GM18505 (cell line): ENCODE measurements at regions not wholly inside any gene's neighbourhood (a gene's known extent, or its start where the extent isn't known, plus 50 kb on each side); places are given as distances from the start of the nearest gene placed in this dataset.

Source experiments
- ATAC-seq: cut with Tn5 transposase; IDR thresholded peaks from one replicate; pipeline ENCODE4 v1.9.1; 2021; ENCODE audit not compliant: unreplicated experiment
- POLR2A ChIP-seq: IDR thresholded peaks from 4 replicates; pipeline ENCODE4 v1.6.1; 2011; ENCODE audit warnings: borderline replicate concordance; ENCODE audit not compliant: insufficient read depth, insufficient read length; ENCODE audit errors: extremely low read depth

DNA sequence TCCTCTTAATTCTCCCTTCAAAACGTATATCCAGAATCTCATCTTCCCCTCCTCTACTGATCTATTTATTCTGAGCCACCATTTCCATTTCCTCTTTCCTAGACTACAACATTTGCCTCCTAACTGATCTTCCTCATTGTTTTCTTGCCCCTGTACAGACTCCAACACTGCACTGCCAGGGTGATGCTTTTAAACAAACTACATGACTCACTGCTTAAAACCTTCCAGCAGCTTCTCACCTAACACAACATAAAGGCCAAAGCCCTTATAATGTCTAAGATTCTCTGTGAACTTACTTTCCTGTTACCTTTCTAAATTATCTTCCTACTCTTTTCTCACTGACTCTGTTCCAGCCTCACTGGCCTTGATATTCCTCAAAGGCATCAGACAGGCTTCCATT is 161.0 kb upstream of the HS3ST1 start:
- no peak for ATAC-seq
- TF ChIP-seq POLR2A, result no peak

DNA sequence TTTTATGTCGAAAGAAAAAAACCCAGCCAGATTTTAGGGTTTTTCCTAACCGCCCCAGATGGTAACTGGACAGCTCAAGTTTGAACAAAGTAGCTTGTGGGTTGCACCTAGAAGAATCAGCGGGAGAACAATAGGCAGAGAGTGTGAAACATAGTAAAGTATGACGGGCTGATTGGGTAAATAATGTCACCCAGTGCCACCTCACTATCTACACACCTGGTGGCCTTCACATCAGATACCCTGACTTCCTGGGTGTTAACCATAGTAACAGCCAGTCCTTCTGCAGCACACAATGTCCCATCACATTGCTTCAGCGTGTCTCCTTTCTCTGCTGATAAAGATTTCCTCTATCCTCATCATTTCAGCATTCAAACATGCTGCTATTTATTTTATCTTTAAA is 159.1 kb upstream of the HS3ST1 start:
- TF ChIP-seq POLR2A, result no peak
- ATAC-seq, result no peak

DNA sequence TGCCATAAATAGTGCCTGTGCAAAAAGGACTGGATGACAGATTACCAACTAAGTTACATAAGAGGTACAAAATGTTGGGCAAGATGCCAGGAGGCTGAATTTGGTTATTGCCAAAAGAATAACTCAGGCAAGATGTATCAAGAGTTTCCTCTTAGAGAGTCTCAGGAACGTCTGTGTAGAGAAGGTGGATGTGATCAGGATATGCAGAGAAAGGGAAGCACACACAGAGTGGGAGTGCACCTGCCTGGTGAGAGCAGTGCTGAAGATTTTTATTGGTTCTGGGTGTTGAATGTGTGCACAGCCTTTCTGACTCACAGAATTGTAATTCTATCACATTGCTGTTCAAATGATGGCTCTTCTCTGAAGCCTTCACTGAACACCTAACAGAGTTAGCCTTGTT is 156.8 kb upstream of the HS3ST1 start:
- no peak for TF ChIP-seq POLR2A
- no peak for ATAC-seq

DNA sequence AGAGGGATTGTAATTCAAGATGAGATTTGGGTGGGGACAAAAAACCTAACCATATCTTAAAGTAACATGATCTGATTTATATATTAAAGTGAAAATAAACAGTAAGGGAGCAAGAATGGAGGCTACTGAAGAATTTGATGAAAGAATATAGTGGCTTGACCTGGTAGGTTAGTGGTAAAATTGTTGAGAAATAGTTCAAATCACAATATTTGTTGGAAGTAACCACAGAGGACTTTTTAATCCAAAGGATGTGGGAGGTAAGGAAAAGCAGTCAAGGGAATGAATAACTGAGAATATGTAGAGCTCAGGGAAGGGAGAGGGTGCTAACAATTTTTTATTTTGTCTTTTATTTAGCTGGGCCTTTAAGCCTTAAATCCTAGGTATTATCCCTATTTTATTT is 139.8 kb upstream of the HS3ST1 start:
- no peak for ATAC-seq
- no peak for TF ChIP-seq POLR2A

DNA sequence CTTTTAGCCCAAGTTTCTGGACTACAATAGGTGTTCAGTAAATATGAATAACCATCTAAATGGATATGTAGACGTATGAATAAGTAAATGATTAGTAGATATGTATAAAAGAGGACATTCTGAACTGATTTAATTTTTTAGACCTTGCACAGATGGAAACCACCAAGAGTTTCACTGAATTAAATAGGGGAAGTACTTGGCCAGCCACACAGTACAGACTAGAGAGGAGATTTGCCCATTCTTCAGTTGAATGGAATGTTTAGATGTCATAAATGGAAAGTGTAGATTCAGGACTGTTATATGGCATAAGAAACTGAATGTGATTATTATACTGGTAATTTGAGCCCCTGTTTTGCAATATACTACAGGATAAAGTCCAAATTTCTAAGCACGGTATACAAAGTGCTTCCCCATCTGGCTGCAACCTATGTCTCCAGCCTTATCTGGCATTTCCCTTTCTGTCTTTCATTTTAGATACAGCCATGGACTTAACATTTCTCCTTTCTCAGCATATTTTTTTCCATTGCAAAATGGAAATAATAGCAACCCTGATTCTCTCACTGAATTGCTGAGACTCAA is 137.8 kb upstream of the HS3ST1 start:
- no peak for ATAC-seq
- no peak for TF ChIP-seq POLR2A

DNA sequence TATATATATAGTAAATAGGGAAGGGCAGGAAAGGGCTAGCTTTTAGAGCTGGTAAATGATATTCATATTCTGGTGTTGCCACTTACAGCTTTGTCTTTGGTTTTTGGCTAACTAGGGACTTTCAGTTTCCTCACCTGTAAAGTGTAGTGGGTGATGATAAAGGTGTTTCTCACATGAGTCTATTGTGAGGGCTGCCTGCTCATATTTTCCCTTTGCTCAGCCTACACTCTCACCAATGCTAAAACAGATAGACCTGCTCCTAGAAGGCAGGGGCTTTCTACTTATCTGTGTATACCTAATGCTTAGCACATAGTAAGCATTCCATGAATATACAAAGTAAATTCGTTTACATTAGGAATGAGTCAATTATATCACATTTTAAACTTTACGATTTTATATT is 137.2 kb upstream of the HS3ST1 start:
- ATAC-seq, result no peak
- no peak for TF ChIP-seq POLR2A

DNA sequence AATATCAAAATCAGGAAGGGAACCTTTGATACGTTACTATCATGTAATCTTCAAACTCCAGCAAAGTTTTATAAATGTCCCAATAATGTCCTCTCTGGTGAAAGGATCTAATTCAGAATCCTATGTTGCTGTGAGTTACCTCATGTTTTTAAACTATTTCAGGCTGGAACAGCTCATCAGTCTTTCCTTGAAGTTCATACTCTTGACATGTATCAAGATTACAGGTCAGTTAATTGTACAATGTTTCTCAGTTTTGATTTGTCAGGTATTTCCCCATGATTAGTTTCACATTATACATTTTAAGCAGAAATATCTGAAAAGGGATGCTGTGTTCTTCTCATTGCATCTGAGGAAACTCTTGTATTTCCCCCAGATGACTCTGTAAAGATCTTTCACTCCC is 136.5 kb upstream of the HS3ST1 start:
- TF ChIP-seq POLR2A, result no peak
- ATAC-seq, result no peak

DNA sequence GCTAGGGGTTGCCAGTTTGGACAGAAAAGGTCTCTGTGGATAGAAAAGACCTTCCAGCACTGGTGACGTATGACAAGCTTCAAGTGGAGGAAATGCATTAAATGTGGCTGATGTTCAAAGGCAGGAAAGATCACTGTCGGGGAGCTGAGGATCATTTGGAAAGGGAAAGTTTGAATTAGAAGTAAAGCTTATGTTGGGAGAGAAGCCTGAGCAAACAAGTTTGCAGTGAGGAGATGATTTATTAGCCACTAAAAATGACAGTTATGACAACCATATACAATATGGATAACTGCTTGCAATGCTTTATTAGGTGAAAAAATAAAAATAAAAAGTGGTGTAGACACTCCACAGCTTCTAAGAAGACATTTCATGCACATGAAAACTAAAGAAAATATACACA is 135.3 kb upstream of the HS3ST1 start:
- no peak for ATAC-seq
- no peak for TF ChIP-seq POLR2A

DNA sequence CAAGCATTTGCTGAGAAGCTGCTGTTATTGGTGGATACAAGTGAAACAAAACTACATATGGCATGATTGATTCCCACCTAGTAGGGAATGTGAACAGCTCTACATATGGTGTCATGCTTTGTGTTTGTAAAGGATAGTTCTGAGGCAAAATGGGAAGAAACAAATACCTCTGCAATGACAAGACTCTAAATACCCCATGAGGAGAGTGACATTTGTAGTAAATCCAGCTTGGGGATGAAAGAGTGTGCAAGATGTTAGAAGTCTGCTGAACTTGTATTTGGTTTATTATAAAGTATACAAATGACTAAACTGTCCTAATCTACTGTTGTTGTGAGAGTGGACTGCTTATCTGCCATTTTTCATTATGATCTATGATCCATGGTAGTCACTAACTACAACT is 120.8 kb upstream of the HS3ST1 start:
- ATAC-seq, result no peak
- TF ChIP-seq POLR2A, result no peak

DNA sequence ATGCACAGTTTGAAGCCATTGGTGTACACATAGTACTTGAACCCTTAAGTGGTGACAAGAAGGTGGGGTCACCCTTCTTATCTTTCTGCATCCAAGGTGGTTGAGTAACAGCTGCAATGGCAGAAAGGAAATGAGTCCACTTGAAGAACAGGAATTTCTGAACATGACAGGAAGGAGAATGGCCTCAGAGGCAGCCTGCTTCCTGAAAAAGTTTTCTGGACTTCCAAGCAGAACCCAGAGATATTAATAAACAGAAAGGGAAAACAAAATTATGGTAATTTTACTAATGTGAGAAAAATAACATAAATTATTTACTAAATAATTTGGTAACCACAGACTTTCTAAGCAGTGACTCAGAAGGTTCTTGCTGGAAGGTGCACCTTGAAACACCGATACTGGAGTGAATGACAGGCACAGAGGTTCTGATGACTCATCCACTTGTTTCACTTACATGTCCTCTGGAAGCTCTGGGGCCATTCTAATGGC is 119.9 kb upstream of the HS3ST1 start:
- ATAC-seq, result peak; percentile 99
- TF ChIP-seq POLR2A, result no peak

DNA sequence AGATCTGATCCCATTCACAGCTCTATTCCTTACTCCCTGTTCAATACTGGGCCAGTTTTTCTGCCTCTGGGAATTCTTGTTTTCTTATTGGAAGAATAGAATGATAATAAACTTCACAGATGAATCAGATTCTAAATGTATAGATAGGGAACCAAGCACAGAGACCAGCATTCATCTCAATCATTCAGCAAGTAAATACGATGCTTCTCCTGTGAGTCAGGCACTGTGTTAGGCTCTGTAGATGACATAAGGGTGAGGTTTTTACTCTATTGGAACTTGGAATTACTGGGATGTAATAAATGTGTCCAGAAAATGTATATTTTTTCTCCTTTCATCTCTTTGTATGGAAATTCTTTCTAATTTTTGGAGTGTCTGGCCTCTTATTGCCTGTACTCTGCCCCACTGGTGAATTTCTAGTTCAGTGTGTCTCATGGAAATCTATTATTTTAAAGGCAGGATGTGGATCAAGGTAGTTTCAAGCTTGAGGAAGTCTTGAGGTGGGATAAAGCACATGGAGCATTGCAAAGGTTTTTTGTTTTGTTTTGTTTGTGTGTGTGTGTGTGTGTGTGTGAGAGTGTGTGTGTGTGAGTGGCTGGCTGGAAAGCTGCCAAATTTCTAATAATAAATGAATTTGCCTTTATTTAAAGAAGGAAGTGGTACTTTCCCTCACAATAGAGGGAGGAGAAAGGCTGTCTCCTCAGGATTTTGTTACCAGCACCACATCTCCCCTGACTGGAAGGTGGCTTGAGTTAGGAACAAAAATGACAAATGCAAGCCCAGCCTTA is 117.9 kb upstream of the HS3ST1 start:
- TF ChIP-seq POLR2A, result no peak
- no peak for ATAC-seq

DNA sequence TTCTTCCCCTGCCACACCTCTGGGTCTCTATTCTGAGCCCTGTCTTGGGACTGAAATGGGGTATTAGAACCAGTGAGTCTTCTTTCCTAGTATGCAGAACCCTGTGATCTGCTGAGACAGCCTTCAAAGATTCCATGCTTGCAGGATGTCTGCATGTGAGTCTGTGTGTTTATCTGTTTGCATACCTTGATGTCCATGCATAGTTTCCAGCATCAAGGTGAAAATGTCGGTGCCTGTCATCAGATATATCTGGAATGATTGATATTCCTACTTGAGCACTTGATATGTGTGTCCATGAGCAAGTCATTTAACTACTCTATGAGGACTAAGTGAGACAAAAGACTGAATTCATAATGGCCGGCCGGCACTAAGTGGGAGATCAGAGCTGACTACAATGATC is 117.0 kb upstream of the HS3ST1 start:
- no peak for TF ChIP-seq POLR2A

DNA sequence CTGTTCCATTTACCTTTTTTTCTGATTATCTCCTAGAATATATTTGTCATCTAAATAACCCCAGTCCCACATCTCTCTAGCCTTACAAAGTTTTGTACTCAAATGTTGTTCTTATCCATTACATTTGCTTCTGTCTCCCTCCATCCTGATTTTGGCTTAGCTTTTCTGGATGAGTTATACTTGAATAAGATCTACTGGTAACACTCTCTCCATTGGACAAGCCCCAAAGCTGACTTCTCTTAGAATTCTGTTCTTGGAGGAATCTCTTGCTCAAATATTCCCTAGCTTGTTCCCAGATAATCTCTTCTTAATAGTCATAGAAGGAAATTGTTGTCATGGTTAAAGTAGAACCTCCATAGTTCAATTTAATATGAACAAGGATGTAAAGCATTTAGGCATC is 115.5 kb upstream of the HS3ST1 start:
- no peak for TF ChIP-seq POLR2A
- no peak for ATAC-seq

More for the DNA sequence above, 117.0 kb upstream of the HS3ST1 start:
- ATAC-seq, result no peak

DNA sequence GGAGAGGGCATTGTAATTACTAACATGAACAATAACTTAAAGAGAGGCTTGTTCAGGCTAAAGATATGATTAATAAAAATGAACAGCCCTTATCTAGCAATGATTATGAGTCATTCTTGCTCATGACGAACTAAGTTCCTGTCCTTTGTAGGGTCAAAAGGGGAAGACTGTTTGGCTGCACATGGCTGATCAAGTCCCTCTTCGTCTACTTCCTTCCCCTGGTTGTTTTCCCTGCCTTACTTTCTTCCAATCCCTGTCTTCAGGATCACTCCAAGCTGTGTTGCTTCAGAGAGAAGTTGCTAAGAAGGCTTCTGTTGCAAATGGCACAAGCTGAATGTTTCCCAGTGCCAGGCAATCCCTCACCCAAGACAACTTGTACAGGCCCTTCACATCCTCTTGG is 115.0 kb upstream of the HS3ST1 start:
- TF ChIP-seq POLR2A, result no peak
- no peak for ATAC-seq
